K562 (cell line): ENCODE measurements at regions not wholly inside any gene's neighbourhood (a gene's known extent, or its start where the extent isn't known, plus 50 kb on each side); places are given as distances from the start of the nearest gene placed in this dataset.

ENCODE experiments used
- ATAC-seq: fragments of 200-7000 bp; cut with Tn5 transposase; 3 replicates; pipeline ENCODE4 v1.9.1; 2020; ENCODE audit warnings: moderate library complexity
- BruUV-seq: library from RNA; stranded (reverse); fragments of 400-500 nt; replicated peaks from 2 replicates; lab custom pipeline; 2021; lab: Mats Ljungman, UMichigan
- CTCF ChIA-PET: fragments of 300-600 bp; formaldehyde crosslinking; extraction: SDS; loops from one replicate; lab custom pipeline; 2021; ENCODE audit warnings: low intra/inter-chr PET ratio; lab: Yijun Ruan, JAX
- POLR2A ChIA-PET: fragments of 300-600, 350-650 bp; sonication (Branson Sonifier 250); formaldehyde crosslinking; extraction: SDS; loops from one replicate; lab custom pipeline; 2021; ENCODE audit warnings: antibody characterized with exemption, inconsistent platforms; lab: Yijun Ruan, JAX
- DNase-seq, 4 experiments: peaks; one replicate each; pipeline versions ENCODE4 v3.0.0 to v3.0.0-alpha.2; 2011 to 2018; ENCODE audit warnings: low spot score in 3 of 4, mixed read lengths in 3 of 4; ENCODE audit errors: extremely low read depth in 1 of 4
- FAIRE-seq: peaks from 2 replicates; lab custom pipeline; 2011; peaks lifted over from hg19 to GRCh38; lab: Jason Lieb, UNC
- H2AFZ ChIP-seq: 2 replicates; pipeline ENCODE4 v1.6.0; 2011; ENCODE audit warnings: low read depth, low read length, control low read depth, inconsistent platforms
- H3K27ac ChIP-seq: fragments of 200-600 bp; 3 replicates; pipeline ENCODE4 v1.8.0; 2011; ENCODE audit warnings: low read depth, mild to moderate bottlenecking, control low read depth, inconsistent platforms, low read length, moderate library complexity, mixed read lengths; ENCODE audit errors: extremely low read depth
- H3K27me3 ChIP-seq, 2 experiments: fragments of 300-600 bp in 1 of 2; 2 replicates in 1 of 2; 3 replicates in 1 of 2; pipeline versions ENCODE4 v1.6.0 to v1.8.0; 2011; ENCODE audit warnings: inconsistent platforms in 2 of 2, low read length in 2 of 2, mild to moderate bottlenecking in 1 of 2, mixed read lengths in 1 of 2, moderate library complexity in 1 of 2; ENCODE audit not compliant: control insufficient read depth in 2 of 2, insufficient read depth in 2 of 2
- H3K36me3 ChIP-seq: fragments of 300-600 bp; 3 replicates; pipeline ENCODE4 v1.8.0; 2011; ENCODE audit warnings: mild to moderate bottlenecking, low read length, inconsistent platforms; ENCODE audit not compliant: control insufficient read depth, insufficient read depth
- H3K4me1 ChIP-seq, 2 experiments: fragments of 200-600 bp in 1 of 2; replicated peaks in 1 of 2; 2 replicates in 1 of 2; 3 replicates in 1 of 2; pipeline versions ENCODE4 v1.5.1 to v1.8.0; 2011; ENCODE audit warnings: inconsistent platforms in 2 of 2, low read length in 2 of 2, mild to moderate bottlenecking in 1 of 2, mixed read lengths in 1 of 2, moderate library complexity in 1 of 2; ENCODE audit not compliant: control insufficient read depth in 2 of 2, insufficient read depth in 2 of 2
- H3K4me2 ChIP-seq: 2 replicates; pipeline ENCODE4 v1.6.1; 2011; ENCODE audit warnings: low read length, control low read depth, inconsistent platforms, mixed read lengths; ENCODE audit not compliant: insufficient read depth
- H3K4me3 ChIP-seq: fragments of 200-600 bp; sonication (generic), shearing (Covaris generic); 2 replicates; pipeline ENCODE4 v1.5.1; 2016; ENCODE audit warnings: control low read depth, inconsistent platforms
- H3K79me2 ChIP-seq: fragments of 200-600 bp; 3 replicates; pipeline ENCODE4 v1.8.0; 2011; ENCODE audit warnings: low read length, inconsistent platforms; ENCODE audit not compliant: control insufficient read depth, insufficient read depth
- H3K9ac ChIP-seq, 2 experiments: 2 replicates each; pipeline versions ENCODE4 v1.6.0 to v1.6.1; 2011; ENCODE audit warnings: low read depth in 2 of 2, low read length in 2 of 2, control low read depth in 1 of 2, inconsistent platforms in 1 of 2, mild to moderate bottlenecking in 1 of 2, mixed read lengths in 1 of 2; ENCODE audit not compliant: insufficient read depth in 1 of 2
- H3K9me1 ChIP-seq: one replicate; pipeline ENCODE4 v1.6.0; 2011; ENCODE audit warnings: inconsistent platforms, mild to moderate bottlenecking, low read length, moderate library complexity; ENCODE audit not compliant: control insufficient read depth, insufficient read depth
- H3K9me3 ChIP-seq: replicated peaks from 2 replicates; pipeline ENCODE4 v1.5.1; 2011; ENCODE audit warnings: low read depth, low read length, inconsistent platforms; ENCODE audit not compliant: control insufficient read depth, insufficient read depth
- H4K20me1 ChIP-seq: replicated peaks from 2 replicates; pipeline ENCODE4 v1.6.1; 2011; ENCODE audit warnings: low read length, inconsistent platforms, mixed read lengths; ENCODE audit not compliant: control insufficient read depth, insufficient read depth
- BHLHE40 ChIP-seq: IDR thresholded peaks from 2 replicates; pipeline ENCODE4 v1.6.1; 2011; ENCODE audit warnings: low read length, improper control_type of control experiment
- C11orf30 ChIP-seq: fragments of 450-650 bp; IDR thresholded peaks from 2 replicates; pipeline ENCODE4 v1.6.1; 2016; ENCODE audit warnings: low read depth, mild to moderate bottlenecking
- CC2D1A ChIP-seq: fragments of 450-650 bp; IDR thresholded peaks from 2 replicates; pipeline ENCODE4 v1.6.1; 2017; ENCODE audit warnings: mild to moderate bottlenecking
- CCAR2 ChIP-seq: fragments of 200-400 bp; formaldehyde crosslinking; IDR thresholded peaks from 2 replicates; pipeline ENCODE4 v1.6.1; 2017; ENCODE audit warnings: mild to moderate bottlenecking, low read depth, low read length
- ETS2 ChIP-seq: IDR thresholded peaks from 2 replicates; pipeline ENCODE4 v1.6.1; 2016; ENCODE audit warnings: borderline replicate concordance, missing genetic modification characterization, mild to moderate bottlenecking, moderate library complexity, missing compliant biosample characterization; ENCODE audit not compliant: poor library complexity, severe bottlenecking
- FOXJ3 ChIP-seq: sonication (generic); formaldehyde crosslinking; IDR thresholded peaks from 2 replicates; pipeline ENCODE4 v1.4.0; 2020; ENCODE audit warnings: mild to moderate bottlenecking, missing genetic modification reagents
- GATAD2A ChIP-seq: fragments of 450-650 bp; IDR thresholded peaks from 2 replicates; pipeline ENCODE4 v1.6.1; 2017
- PHB2 ChIP-seq: fragments of 450-650 bp; IDR thresholded peaks from 2 replicates; pipeline ENCODE4 v1.6.1; 2017; ENCODE audit warnings: low read depth
- RBM22 ChIP-seq: fragments of 200-400 bp; formaldehyde crosslinking; IDR thresholded peaks from 2 replicates; pipeline ENCODE4 v1.6.1; 2018; ENCODE audit warnings: low read length, low read depth; ENCODE audit not compliant: poor library complexity, severe bottlenecking
- STAG1 ChIP-seq: sonication (generic); formaldehyde crosslinking; IDR thresholded peaks from 2 replicates; pipeline ENCODE4 v1.5.0; 2020; ENCODE audit warnings: missing genetic modification reagents, borderline replicate concordance
- TCF3 ChIP-seq: sonication (generic); formaldehyde crosslinking; IDR thresholded peaks from 2 replicates; pipeline ENCODE4 v1.4.0; 2020; ENCODE audit warnings: mild to moderate bottlenecking, missing genetic modification reagents
- THRAP3 ChIP-seq: fragments of 450-650 bp; IDR thresholded peaks from 2 replicates; pipeline ENCODE4 v1.6.1; 2016; ENCODE audit warnings: mild to moderate bottlenecking, inconsistent platforms, borderline replicate concordance
- ZBED1 ChIP-seq: IDR thresholded peaks from 2 replicates; pipeline ENCODE4 v1.6.1; 2014
- ZFP30 ChIP-seq: fragments of 250-450 bp; sonication (Bioruptor Pico); IDR thresholded peaks from 2 replicates; pipeline ENCODE4 v1.8.0; 2022; ENCODE audit warnings: moderate library complexity, mild to moderate bottlenecking, inconsistent platforms, borderline replicate concordance
- ZNF175 ChIP-seq: fragments of 200-800 bp; sonication (Bioruptor generic); IDR thresholded peaks from 2 replicates; pipeline ENCODE4 v1.6.1; 2016; ENCODE audit warnings: low read depth, mild to moderate bottlenecking, missing genetic modification characterization, missing compliant biosample characterization
- ZNF408 ChIP-seq: fragments of 250-450 bp; sonication (Bioruptor Pico); IDR thresholded peaks from 2 replicates; pipeline ENCODE4 v1.4.0; 2020; ENCODE audit warnings: low read depth, mild to moderate bottlenecking, moderate library complexity
- ZNF57 ChIP-seq: fragments of 450-650 bp; formaldehyde crosslinking; IDR thresholded peaks from 2 replicates; pipeline ENCODE4 v1.4.0; 2020; ENCODE audit warnings: mild to moderate bottlenecking, moderate library complexity
- WGBS: fragments of 100-300 bp; shearing (Covaris generic); methylation state at CpG from one replicate; pipeline ENCODE4 v1.1.6; 2016; ENCODE audit warnings: low coverage, mixed read lengths; ENCODE audit not compliant: insufficient coverage; ENCODE audit errors: missing lambda C conversion rate; 5-methylcytosine and 5-hydroxymethylcytosine counted together
- in situ Hi-C: fragments of 300-500 bp; cut with MboI; formaldehyde crosslinking; loops from 4 replicates; pipeline ENCODE4 v1.15.0; 2018; ENCODE audit warnings: inconsistent platforms, mixed read lengths
- intact Hi-C: fragments of 100-400 bp; cut with micrococcal nuclease; formaldehyde crosslinking; loops from 2 replicates; pipeline ENCODE4 v1.14.2; 2022
- TF ChIP-seq, protein P1 (sequence below): fragments of 450-650 bp; formaldehyde crosslinking; IDR thresholded peaks from 2 replicates; pipeline ENCODE4 v1.4.0; 2022; ENCODE audit warnings: missing genetic modification characterization
- TF ChIP-seq, protein P2 (sequence below): sonication (generic); formaldehyde crosslinking; IDR thresholded peaks from 2 replicates; pipeline ENCODE4 v1.8.1; 2023; ENCODE audit warnings: mild to moderate bottlenecking, missing genetic modification reagents

DNA sequence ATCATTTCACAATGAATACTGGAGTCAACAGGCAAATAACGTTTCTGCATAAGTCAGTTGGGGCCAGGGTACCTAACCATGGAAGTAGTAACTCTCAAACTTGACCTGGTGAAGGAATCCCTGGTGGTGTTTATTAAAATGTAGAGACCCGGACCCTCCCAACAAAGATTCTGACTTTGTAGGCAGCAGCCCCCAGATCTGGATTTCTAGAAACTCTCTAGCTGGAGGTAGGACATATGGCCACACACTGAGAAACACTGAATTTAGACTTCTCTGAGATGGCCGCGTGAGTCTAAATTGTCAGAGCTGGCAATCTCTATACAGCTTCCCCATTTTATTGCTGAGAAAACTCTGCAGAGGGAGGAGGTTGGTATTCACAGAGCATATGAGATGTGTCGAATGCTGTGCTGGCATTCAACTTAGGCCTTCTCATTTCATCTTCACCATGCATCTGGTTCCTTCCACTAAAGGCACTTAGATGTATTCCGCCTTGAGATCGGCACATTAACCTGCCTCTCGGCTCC lies 278.1 kb downstream of the CYRIA start:
- Histone ChIP-seq H4K20me1 (no peaks in the 10 kb centered on the region), H3K9ac (no peak overlapping the region), H3K4me3 (no peak overlapping the region), H3K27ac (no peak overlapping the region), H3K9me1 (no peaks in the 10 kb centered on the region), H3K4me1 (no peaks in the 10 kb centered on the region; a peak in 1 of 5 replicates), H3K9me3 (no peaks in the 10 kb centered on the region), H2AFZ (no peak overlapping the region), H3K27me3 (peaks cover 7 to 11% of the 10 kb centered on the region in 2 experiments; a peak in 3 of 5 replicates), H3K36me3 (no peaks in the 10 kb centered on the region), H3K79me2 (no peaks in the 10 kb centered on the region), H3K4me2 (no peak overlapping the region)
- FAIRE-seq = no peak
- BruUV-seq = no TSS peak
- 7% methylated on average over 8 of the region's 8 CpGs for WGBS
- ChIA-PET POLR2A (no interaction called here), CTCF (no interaction called here)
- DNase-seq = no peak
- no peak for ATAC-seq
- in situ Hi-C loops (no loop called here), intact Hi-C loops (no loop called here)
- no peak for TF ChIP-seq ZNF175 (CRISPR knock-in tag)
- TF ChIP-seq ZNF408 (CRISPR knock-in tag) = no peak
- no peak for TF ChIP-seq ZFP30 (CRISPR knock-in tag)
- TF ChIP-seq, protein P1, sequence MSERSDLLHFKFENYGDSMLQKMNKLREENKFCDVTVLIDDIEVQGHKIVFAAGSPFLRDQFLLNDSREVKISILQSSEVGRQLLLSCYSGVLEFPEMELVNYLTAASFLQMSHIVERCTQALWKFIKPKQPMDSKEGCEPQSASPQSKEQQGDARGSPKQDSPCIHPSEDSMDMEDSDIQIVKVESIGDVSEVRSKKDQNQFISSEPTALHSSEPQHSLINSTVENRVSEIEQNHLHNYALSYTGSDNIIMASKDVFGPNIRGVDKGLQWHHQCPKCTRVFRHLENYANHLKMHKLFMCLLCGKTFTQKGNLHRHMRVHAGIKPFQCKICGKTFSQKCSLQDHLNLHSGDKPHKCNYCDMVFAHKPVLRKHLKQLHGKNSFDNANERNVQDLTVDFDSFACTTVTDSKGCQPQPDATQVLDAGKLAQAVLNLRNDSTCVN = no peak
- TF ChIP-seq, protein P2, sequence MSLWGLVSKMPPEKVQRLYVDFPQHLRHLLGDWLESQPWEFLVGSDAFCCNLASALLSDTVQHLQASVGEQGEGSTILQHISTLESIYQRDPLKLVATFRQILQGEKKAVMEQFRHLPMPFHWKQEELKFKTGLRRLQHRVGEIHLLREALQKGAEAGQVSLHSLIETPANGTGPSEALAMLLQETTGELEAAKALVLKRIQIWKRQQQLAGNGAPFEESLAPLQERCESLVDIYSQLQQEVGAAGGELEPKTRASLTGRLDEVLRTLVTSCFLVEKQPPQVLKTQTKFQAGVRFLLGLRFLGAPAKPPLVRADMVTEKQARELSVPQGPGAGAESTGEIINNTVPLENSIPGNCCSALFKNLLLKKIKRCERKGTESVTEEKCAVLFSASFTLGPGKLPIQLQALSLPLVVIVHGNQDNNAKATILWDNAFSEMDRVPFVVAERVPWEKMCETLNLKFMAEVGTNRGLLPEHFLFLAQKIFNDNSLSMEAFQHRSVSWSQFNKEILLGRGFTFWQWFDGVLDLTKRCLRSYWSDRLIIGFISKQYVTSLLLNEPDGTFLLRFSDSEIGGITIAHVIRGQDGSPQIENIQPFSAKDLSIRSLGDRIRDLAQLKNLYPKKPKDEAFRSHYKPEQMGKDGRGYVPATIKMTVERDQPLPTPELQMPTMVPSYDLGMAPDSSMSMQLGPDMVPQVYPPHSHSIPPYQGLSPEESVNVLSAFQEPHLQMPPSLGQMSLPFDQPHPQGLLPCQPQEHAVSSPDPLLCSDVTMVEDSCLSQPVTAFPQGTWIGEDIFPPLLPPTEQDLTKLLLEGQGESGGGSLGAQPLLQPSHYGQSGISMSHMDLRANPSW (CRISPR knock-in tag) = no peak
- no peak for TF ChIP-seq THRAP3
- no peak for TF ChIP-seq C11orf30
- TF ChIP-seq PHB2 = no peak
- no peak for TF ChIP-seq ZNF57 (CRISPR knock-in tag)
- TF ChIP-seq BHLHE40 = no peak
- no peak for TF ChIP-seq ZBED1
- TF ChIP-seq CC2D1A = no peak
- no peak for TF ChIP-seq CCAR2
- no peak for TF ChIP-seq GATAD2A
- TF ChIP-seq FOXJ3 (CRISPR knock-in tag) = no peak
- TF ChIP-seq RBM22 = no peak
- TF ChIP-seq ETS2 (tag) = no peak
- no peak for TF ChIP-seq STAG1 (CRISPR knock-in tag)
- TF ChIP-seq TCF3 = no peak
